Neural progenitor cell (in vitro differentiated cells): ENCODE measurements at regions not wholly inside any gene's neighbourhood (a gene's known extent, or its start where the extent isn't known, plus 50 kb on each side); places are given as distances from the start of the nearest gene placed in this dataset.

ENCODE experiments used
- DNase-seq: peaks from one replicate; pipeline ENCODE4 v3.0.0-alpha.2; 2016; ENCODE audit warnings: low spot score
- H2AFZ ChIP-seq: fragments of 200-600 bp; sonication (generic); replicated peaks from 2 replicates; pipeline ENCODE4 v1.6.1; 2016; ENCODE audit warnings: antibody characterized with exemption
- H3F3A ChIP-seq: fragments of 200-600 bp; sonication (generic); 2 replicates; pipeline ENCODE4 v1.6.1; 2016; ENCODE audit warnings: antibody characterized with exemption, low read depth
- H3K27ac ChIP-seq: fragments of 200-600 bp; sonication (generic); 2 replicates; pipeline ENCODE4 v1.5.1; 2016; ENCODE audit warnings: mild to moderate bottlenecking
- H3K27me3 ChIP-seq: fragments of 200-600 bp; sonication (generic); 2 replicates; pipeline ENCODE4 v1.6.1; 2016; ENCODE audit warnings: mild to moderate bottlenecking, moderate library complexity
- H3K36me3 ChIP-seq: fragments of 200-600 bp; sonication (generic); 2 replicates; pipeline ENCODE4 v1.5.1; 2016
- H3K4me1 ChIP-seq: fragments of 200-600 bp; sonication (generic); 2 replicates; pipeline ENCODE4 v1.6.1; 2016; ENCODE audit warnings: mixed run types
- H3K4me2 ChIP-seq: fragments of 200-600 bp; sonication (generic); 2 replicates; pipeline ENCODE4 v1.6.1; 2016
- H3K4me3 ChIP-seq: fragments of 200-600 bp; sonication (generic); 2 replicates; pipeline ENCODE4 v1.5.1; 2016
- H3K79me2 ChIP-seq: fragments of 200-600 bp; sonication (generic); 2 replicates; pipeline ENCODE4 v1.6.1; 2016; ENCODE audit warnings: low read depth
- H3K9ac ChIP-seq: fragments of 200-600 bp; sonication (generic); 2 replicates; pipeline ENCODE4 v1.6.1; 2016
- H3K9me3 ChIP-seq: fragments of 200-600 bp; sonication (generic); 2 replicates; pipeline ENCODE4 v1.5.1; 2016; ENCODE audit warnings: low read depth
- H4K20me1 ChIP-seq: fragments of 200-600 bp; sonication (generic); 2 replicates; pipeline ENCODE4 v1.6.1; 2016; ENCODE audit warnings: low read depth
- H3K27ac Mint-ChIP-seq: 3 replicates; pipeline ENCODE4 v1.8.0; 2021; ENCODE audit warnings: mixed read lengths
- H3K27me3 Mint-ChIP-seq: 2 replicates; pipeline ENCODE4 v1.8.0; 2022; ENCODE audit warnings: low read depth, mild to moderate bottlenecking, inconsistent platforms, moderate library complexity, mixed read lengths; ENCODE audit not compliant: insufficient read depth
- H3K36me3 Mint-ChIP-seq: 3 replicates; pipeline ENCODE4 v1.8.0; 2021; ENCODE audit warnings: mixed read lengths
- H3K4me1 Mint-ChIP-seq: 3 replicates; pipeline ENCODE4 v1.8.0; 2021; ENCODE audit warnings: mixed read lengths
- H3K4me3 Mint-ChIP-seq: 3 replicates; pipeline ENCODE4 v1.8.0; 2021; ENCODE audit warnings: mild to moderate bottlenecking, moderate library complexity, mixed read lengths
- H3K9me3 Mint-ChIP-seq: 3 replicates; pipeline ENCODE4 v1.8.0; 2020; ENCODE audit warnings: mixed read lengths
- CTCF ChIP-seq: fragments of 200-600 bp; sonication (generic); IDR thresholded peaks from 2 replicates; pipeline ENCODE4 v1.5.1; 2017; ENCODE audit warnings: antibody characterized with exemption, mild to moderate bottlenecking
- EZH2 ChIP-seq: fragments of 200-600 bp; sonication (generic); IDR thresholded peaks from 2 replicates; pipeline ENCODE4 v1.6.1; 2017; ENCODE audit warnings: antibody characterized with exemption, mild to moderate bottlenecking, moderate library complexity
- EZH2phosphoT487 ChIP-seq: fragments of 200-600 bp; sonication (generic); IDR thresholded peaks from 2 replicates; pipeline ENCODE4 v1.6.1; 2017; ENCODE audit warnings: antibody characterized with exemption

GRCh38 chr5:145473042-145473642 is 362.0 kb downstream of the PRELID2 start:
- Histone ChIP-seq H2AFZ (no peak overlapping the region), H4K20me1 (no peaks in the 10 kb centered on the region), H3K9me3 (no peaks in the 10 kb centered on the region), H3F3A (peaks cover 6% of the 10 kb centered on the region), H3K79me2 (no peaks in the 10 kb centered on the region), H3K4me3 (no peak overlapping the region), H3K4me1 (peaks cover 18% of the 10 kb centered on the region), H3K27me3 (no peaks in the 10 kb centered on the region), H3K36me3 (no peaks in the 10 kb centered on the region), H3K9ac (no peak overlapping the region), H3K4me2 (no peak overlapping the region), H3K27ac (no peak overlapping the region)
- Mint-ChIP-seq H3K4me3 (no peak overlapping the region), H3K27me3 (no peaks in the 10 kb centered on the region), H3K4me1 (no peaks in the 10 kb centered on the region), H3K9me3 (no peaks in the 10 kb centered on the region), H3K36me3 (no peaks in the 10 kb centered on the region), H3K27ac (no peak overlapping the region)
- DNase-seq: no peak
- TF ChIP-seq CTCF (no peak), EZH2phosphoT487 (no peak), EZH2 (no peak)

DNA sequence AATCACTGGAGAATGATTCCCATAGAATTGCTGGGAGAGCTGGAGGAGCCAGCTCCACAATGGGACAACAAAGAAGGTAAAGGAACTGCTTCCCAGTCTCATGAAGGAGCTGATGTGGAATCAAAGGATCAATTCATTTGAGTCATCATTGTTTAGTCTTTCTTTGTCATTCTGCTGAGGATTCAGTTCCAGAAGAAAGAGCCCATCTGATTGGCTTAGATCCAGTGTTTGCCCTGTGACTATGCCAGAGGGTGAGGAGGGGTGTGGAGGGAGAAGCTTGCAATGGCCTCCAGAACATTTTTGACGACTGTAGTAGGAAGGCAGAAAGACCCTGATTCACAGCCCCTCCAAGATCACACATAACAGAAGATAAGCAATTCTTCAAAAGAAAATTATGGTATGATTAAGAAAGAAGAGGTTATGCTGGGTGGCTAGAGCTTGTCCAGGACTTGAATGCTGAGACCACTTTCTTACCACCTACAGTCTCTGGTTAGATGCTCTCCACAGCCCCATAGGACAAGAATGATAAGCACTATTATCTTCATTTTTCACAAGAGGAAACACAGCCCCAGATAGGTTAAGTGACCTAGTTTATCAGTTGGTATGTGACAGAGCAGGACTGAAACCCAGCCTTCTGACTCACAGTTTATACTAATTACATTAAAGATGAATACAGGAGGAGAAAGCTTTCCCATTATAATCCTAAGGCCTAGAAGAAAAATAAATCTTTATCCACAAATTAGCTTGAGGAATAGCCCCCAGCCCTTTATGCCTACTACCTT is 363.1 kb downstream of the PRELID2 start:
- Histone ChIP-seq H3K4me1 (peaks cover 18% of the 10 kb centered on the region), H3F3A (peaks cover 6% of the 10 kb centered on the region), H3K9me3 (no peaks in the 10 kb centered on the region), H4K20me1 (no peaks in the 10 kb centered on the region), H3K79me2 (no peaks in the 10 kb centered on the region), H2AFZ (no peak overlapping the region), H3K27ac (peak overlapping the region; percentile 31), H3K4me2 (no peak overlapping the region), H3K9ac (no peak overlapping the region), H3K27me3 (no peaks in the 10 kb centered on the region), H3K4me3 (no peak overlapping the region), H3K36me3 (no peaks in the 10 kb centered on the region)
- TF ChIP-seq EZH2phosphoT487 (no peak), CTCF (no peak), EZH2 (no peak)
- peak; percentile 72 for DNase-seq
- Mint-ChIP-seq H3K4me3 (no peak overlapping the region), H3K27ac (no peak overlapping the region), H3K4me1 (no peaks in the 10 kb centered on the region), H3K27me3 (no peaks in the 10 kb centered on the region), H3K36me3 (no peaks in the 10 kb centered on the region), H3K9me3 (no peaks in the 10 kb centered on the region)

GRCh38 chr5:145471026-145471425 is 364.1 kb downstream of the PRELID2 start:
- H3F3A ChIP-seq: peaks cover 6% of the 10 kb centered on the region
- H3K36me3 Mint-ChIP-seq: no peaks in the 10 kb centered on the region
- H3K9me3 ChIP-seq: no peaks in the 10 kb centered on the region
- TF ChIP-seq EZH2phosphoT487 (no peak), CTCF (no peak), EZH2 (no peak)
- H3K36me3 ChIP-seq: no peaks in the 10 kb centered on the region
- no peaks in the 10 kb centered on the region for H3K27me3 ChIP-seq
- no peaks in the 10 kb centered on the region for H4K20me1 ChIP-seq
- peaks cover 18% of the 10 kb centered on the region for H3K4me1 ChIP-seq
- peak overlapping the region; percentile 3 for H3K4me2 ChIP-seq
- no peaks in the 10 kb centered on the region for H3K79me2 ChIP-seq
- no peaks in the 10 kb centered on the region for H3K4me1 Mint-ChIP-seq
- H2AFZ ChIP-seq: no peak overlapping the region
- no peak overlapping the region for H3K27ac Mint-ChIP-seq
- no peak overlapping the region for H3K4me3 ChIP-seq
- no peaks in the 10 kb centered on the region for H3K9me3 Mint-ChIP-seq
- H3K27me3 Mint-ChIP-seq: no peaks in the 10 kb centered on the region
- no peak for DNase-seq
- no peak overlapping the region for H3K4me3 Mint-ChIP-seq
- H3K27ac ChIP-seq: no peak overlapping the region
- no peak overlapping the region for H3K9ac ChIP-seq
